ENCODE measurements at regions not wholly inside any gene's neighbourhood (a gene's known extent, or its start where the extent isn't known, plus 50 kb on each side); places are given as distances from the start of the nearest gene placed in this dataset.

- Histone ChIP-seq H2BK20ac (ENCODE audit: low read depth, low read length) (peak overlapping the region; percentile 93), H4K20me1 (ENCODE audit: insufficient read depth, low read length) (no peaks in the 10 kb centered on the region), H3K9me1 (ENCODE audit: insufficient read depth, low read length) (peaks cover 3% of the 10 kb centered on the region), H3K36me3 (ENCODE audit: control insufficient read depth, insufficient read depth, low read length) (no peaks in the 10 kb centered on the region), H4K5ac (ENCODE audit: low read depth, low read length) (peak overlapping the region; percentile 64; the same call in 1 of the 2 replicates), H3K4me2 (ENCODE audit: low read depth, low read length) (no peak overlapping the region), H3K27me3 (ENCODE audit: control insufficient read depth, insufficient read depth, low read length) (peaks cover 2% of the 10 kb centered on the region; the same call in 1 of the 2 replicates), H2AK9ac (replicated peaks; ENCODE audit: low read depth, low read length, poor library complexity) (peak overlapping the region; percentile 8), H3K4ac (ENCODE audit: low read depth, low read length) (peak overlapping the region; percentile 82), H3K18ac (ENCODE audit: low read depth, low read length) (peak overlapping the region; percentile 86; the same call in 1 of the 2 replicates), H3K4me1 (ENCODE audit: control insufficient read depth, insufficient read depth, low read length) (peaks cover 14% of the 10 kb centered on the region), H2AFZ (replicated peaks; ENCODE audit: low read length, poor library complexity) (peak overlapping the region; percentile 60), H3K14ac (replicated peaks; ENCODE audit: low read depth, low read length) (0 out of 2 replicates have a peak overlapping the region, but pooled peaks have one; percentile 40), H3K56ac (ENCODE audit: extremely low read depth, insufficient read depth, low read length) (peak overlapping the region; percentile 41; the same call in 1 of the 2 replicates), H3K79me1 (ENCODE audit: low read depth in 1 of 2, low read length in 2 of 2) (no peaks in the 10 kb centered on the region), H3K23ac (ENCODE audit: low read depth, low read length) (0 out of 2 replicates have a peak overlapping the region, but pooled peaks have one; percentile 13), H2BK120ac (ENCODE audit: low read depth, low read length) (peak overlapping the region; percentile 94), H3K9ac (ENCODE audit: low read depth, low read length) (no peak overlapping the region), H4K8ac (ENCODE audit: low read depth in 2 of 2, low read length in 2 of 2) (peak overlapping the region in 1 of 2 experiments; percentile 82; a peak in 3 of 4 replicates), H3K4me3 (ENCODE audit: insufficient read depth, low read depth, low read length) (no peak overlapping the region), H3K27ac (ENCODE audit: insufficient read depth, low read length) (peak overlapping the region; percentile 62), H2BK5ac (ENCODE audit: low read depth, low read length, poor library complexity, severe bottlenecking) (peak overlapping the region; percentile 91), H2AK5ac (ENCODE audit: low read depth, low read length) (peak overlapping the region; percentile 51; the same call in 1 of the 2 replicates), H2BK15ac (ENCODE audit: low read depth, low read length) (peak overlapping the region; percentile 46; the same call in 1 of the 3 replicates), H3K9me3 (ENCODE audit: control insufficient read depth, insufficient read depth, low read length) (peaks cover 3% of the 10 kb centered on the region; the same call in 1 of the 2 replicates), H4K91ac (ENCODE audit: insufficient read depth, low read depth, low read length) (peak overlapping the region; percentile 84)
- in situ Hi-C loops (cut with MboI; ENCODE audit: low sequenced_read_pairs) (no loop called here), dilution Hi-C loops (cut with HindIII; ENCODE audit: low sequenced_read_pairs, unreplicated experiment) (no loop called here), intact Hi-C loops (cut with micrococcal nuclease) (no loop called here)
- TF ChIP-seq NFE2L2 (IDR thresholded peaks at IDR 0.05; ENCODE audit: low read depth, low read length) (no peak), MAFK (IDR thresholded peaks at IDR 0.05; ENCODE audit: low read depth, low read length) (no peak), MAZ (IDR thresholded peaks at IDR 0.05; ENCODE audit: borderline replicate concordance, low read depth, low read length) (no peak), CTCF (conservative IDR thresholded peaks at IDR 0.05; ENCODE audit: low read depth, low read length) (no peak), BHLHE40 (IDR thresholded peaks at IDR 0.05; ENCODE audit: low read depth, low read length) (peak; percentile 38; the same call in 1 of the 2 replicates), USF2 (IDR thresholded peaks at IDR 0.05; ENCODE audit: low read depth, low read length) (no peak), RCOR1 (IDR thresholded peaks at IDR 0.05; ENCODE audit: insufficient replicate concordance, low read length) (no peak), RFX5 (IDR thresholded peaks at IDR 0.05; ENCODE audit: low read depth, low read length) (no peak), POLR2A (IDR thresholded peaks at IDR 0.05; ENCODE audit: low read depth, low read length) (no peak), FOS (IDR thresholded peaks at IDR 0.05; ENCODE audit: low read depth, low read length) (peak; percentile 84)
- CTCF ChIA-PET: no interaction called here
- POLR2A ChIA-PET (ENCODE audit: unreplicated experiment): no interaction called here
- WGBS, 2 experiments (ENCODE audit: extremely low coverage in 2 of 2, insufficient read length in 1 of 2): 40% methylated on average over 3 of the region's 9 CpGs; no CpG with 5 or more reads in 1 of the 2 experiments
- BruUV-seq (replicated peaks): no TSS peak
- ATAC-seq (ENCODE audit: low read depth) (peak; percentile 79), DNase-seq (peak; percentile 91)
These were observed 56.9 kb upstream of the PRPS1 start for GRCh38 chrX:107571296-107571998.
